Transverse colon (tissue), 4 donors: ENCODE measurements at regions not wholly inside any gene's neighbourhood (a gene's known extent, or its start where the extent isn't known, plus 50 kb on each side); places are given as distances from the start of the nearest gene placed in this dataset.

Experiments
- DNase-seq: peaks from one replicate; pipeline ENCODE4 v3.0.0-alpha.2; 2019
- H3K27ac ChIP-seq, 4 donors: fragments of 200-600 bp; sonication (generic); 2 replicates each; pipeline ENCODE4 v1.5.1; 2016 to 2018; ENCODE audit warnings: inconsistent platforms in 4 of 4
- H3K27me3 ChIP-seq: fragments of 200-600 bp; sonication (generic); 2 replicates; pipeline ENCODE4 v1.5.1; 2017; ENCODE audit warnings: inconsistent platforms
- H3K36me3 ChIP-seq, 4 donors: fragments of 200-600 bp; sonication (generic); 2 replicates each; pipeline ENCODE4 v1.5.1; 2017 to 2019; ENCODE audit warnings: inconsistent platforms in 4 of 4
- H3K4me1 ChIP-seq, 4 donors: fragments of 200-600 bp; sonication (generic); 2 replicates each; pipeline ENCODE4 v1.5.1; 2017 to 2020; ENCODE audit warnings: inconsistent platforms in 4 of 4
- H3K4me3 ChIP-seq, 4 donors: fragments of 200-600 bp; sonication (generic); 1 replicate in 1 of 4; 2 replicates in 3 of 4; pipeline versions ENCODE4 v1.5.1 to v1.6.1; 2017 to 2019; ENCODE audit warnings: inconsistent platforms in 4 of 4
- H3K9me3 ChIP-seq, 2 donors: fragments of 200-600 bp; sonication (generic); 2 replicates each; pipeline ENCODE4 v1.5.1; 2017 to 2019; ENCODE audit warnings: inconsistent platforms in 2 of 2
- EP300 ChIP-seq: sonication (generic); formaldehyde crosslinking; IDR thresholded peaks from one replicate; pipeline ENCODE4 v1.6.1; 2017; ENCODE audit warnings: antibody characterized with exemption, low read depth
- POLR2A ChIP-seq: fragments of 450-650 bp; IDR thresholded peaks from one replicate; pipeline ENCODE4 v1.6.1; 2016; ENCODE audit warnings: antibody characterized with exemption, mild to moderate bottlenecking, moderate library complexity
- POLR2AphosphoS5 ChIP-seq, 3 donors: sonication (generic); formaldehyde crosslinking; IDR thresholded peaks; one replicate each; pipeline ENCODE4 v1.6.1; 2016; ENCODE audit warnings: antibody characterized with exemption in 3 of 3
- WGBS, 2 donors: methylation state at CpG; one replicate each; pipeline ENCODE4 v1.1.5; 2018; ENCODE audit warnings: low coverage in 1 of 2; 5-methylcytosine and 5-hydroxymethylcytosine counted together
- in situ Hi-C, 4 donors: fragments of 200-750 bp; cut with MboI; loops; one replicate each; pipeline versions ENCODE4 v1.15.0 to v1.15.1; 2017; ENCODE audit warnings: low sequenced_read_pairs in 3 of 4, low pct_ligation_motif_present in 1 of 4, low pct_unique_long_range_greater_than_20kb in 1 of 4
- intact Hi-C: fragments of 100-400 bp; cut with DNase I; formaldehyde crosslinking; loops from one replicate; pipeline ENCODE4 v1.15.1; 2023; ENCODE audit warnings: low total_unique reads
- TF ChIP-seq, protein P1 (sequence below), 5 experiments: fragments of 200-600 bp in 3 of 5; fragments of 450-650 bp in 2 of 5; sonication (generic) in 3 of 5; IDR thresholded peaks; 1 replicate in 2 of 5; 2 replicates in 3 of 5; pipeline ENCODE4 v1.5.1; 2016 to 2017; ENCODE audit warnings: antibody characterized with exemption in 5 of 5, inconsistent platforms in 3 of 5, mild to moderate bottlenecking in 2 of 5, moderate library complexity in 1 of 5

GRCh38 chr14:98864211-98864610, 407.8 kb downstream of the BCL11B start:
- no peaks in the 10 kb centered on the region for H3K9me3 ChIP-seq
- TF ChIP-seq POLR2A (no peak), POLR2AphosphoS5 (IDR thresholded peaks at IDR 0.05) (no peak), EP300 (no peak)
- TF ChIP-seq, protein P1, sequence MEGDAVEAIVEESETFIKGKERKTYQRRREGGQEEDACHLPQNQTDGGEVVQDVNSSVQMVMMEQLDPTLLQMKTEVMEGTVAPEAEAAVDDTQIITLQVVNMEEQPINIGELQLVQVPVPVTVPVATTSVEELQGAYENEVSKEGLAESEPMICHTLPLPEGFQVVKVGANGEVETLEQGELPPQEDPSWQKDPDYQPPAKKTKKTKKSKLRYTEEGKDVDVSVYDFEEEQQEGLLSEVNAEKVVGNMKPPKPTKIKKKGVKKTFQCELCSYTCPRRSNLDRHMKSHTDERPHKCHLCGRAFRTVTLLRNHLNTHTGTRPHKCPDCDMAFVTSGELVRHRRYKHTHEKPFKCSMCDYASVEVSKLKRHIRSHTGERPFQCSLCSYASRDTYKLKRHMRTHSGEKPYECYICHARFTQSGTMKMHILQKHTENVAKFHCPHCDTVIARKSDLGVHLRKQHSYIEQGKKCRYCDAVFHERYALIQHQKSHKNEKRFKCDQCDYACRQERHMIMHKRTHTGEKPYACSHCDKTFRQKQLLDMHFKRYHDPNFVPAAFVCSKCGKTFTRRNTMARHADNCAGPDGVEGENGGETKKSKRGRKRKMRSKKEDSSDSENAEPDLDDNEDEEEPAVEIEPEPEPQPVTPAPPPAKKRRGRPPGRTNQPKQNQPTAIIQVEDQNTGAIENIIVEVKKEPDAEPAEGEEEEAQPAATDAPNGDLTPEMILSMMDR (IDR thresholded peaks at IDR 0.05): no peak
- 94% methylated on average over 2 of the region's 2 CpGs; no CpG with 5 or more reads in 1 of the 2 donors for WGBS, 2 donors
- H3K4me1 ChIP-seq: no peaks in the 10 kb centered on the region
- H3K27me3 ChIP-seq: peaks cover 7% of the 10 kb centered on the region
- H3K27ac ChIP-seq: no peak overlapping the region
- H3K4me3 ChIP-seq: no peak overlapping the region
- intact Hi-C loops: no loop called here
- DNase-seq: no peak
- in situ Hi-C loops: no loop called here
- H3K36me3 ChIP-seq: no peaks in the 10 kb centered on the region

DNA sequence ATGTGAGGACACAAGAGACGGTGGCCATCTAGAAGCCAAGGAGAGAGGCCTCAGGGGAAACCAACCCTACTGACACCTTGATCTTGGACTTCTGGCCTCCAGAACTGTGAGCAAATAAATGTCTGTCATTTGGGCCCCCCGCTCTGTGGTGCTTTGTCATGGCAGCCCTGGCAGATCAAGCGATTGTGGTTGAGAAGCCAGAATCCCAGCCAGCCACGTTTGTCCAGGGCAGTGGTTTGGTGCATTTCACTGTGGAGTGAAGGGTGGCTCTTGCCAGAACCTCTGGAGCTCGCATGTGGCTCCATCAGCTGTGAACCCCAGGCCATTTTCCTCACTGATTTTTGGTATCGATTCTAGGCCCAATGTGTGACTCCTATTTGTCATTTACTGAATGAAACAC, 404.9 kb downstream of the BCL11B start:
- Histone ChIP-seq H3K36me3 (no peaks in the 10 kb centered on the region), H3K4me1 (no peaks in the 10 kb centered on the region), H3K4me3 (no peak overlapping the region), H3K27me3 (no peaks in the 10 kb centered on the region), H3K27ac (no peak overlapping the region), H3K9me3 (no peaks in the 10 kb centered on the region)
- 80 to 87% methylated on average over 2 to 6 of the region's 6 CpGs for WGBS, 2 donors
- intact Hi-C loops: no loop called here
- in situ Hi-C loops: no loop called here
- TF ChIP-seq POLR2AphosphoS5 (IDR thresholded peaks at IDR 0.05): no peak
- TF ChIP-seq EP300: no peak
- TF ChIP-seq, protein P1 (IDR thresholded peaks at IDR 0.05): no peak
- no peak for TF ChIP-seq POLR2A
- no peak for DNase-seq

- TF ChIP-seq EP300 (no peak), POLR2A (no peak), POLR2AphosphoS5 (IDR thresholded peaks at IDR 0.05) (no peak)
- TF ChIP-seq, protein P1 (IDR thresholded peaks at IDR 0.05): no peak
- Histone ChIP-seq H3K4me1 (no peaks in the 10 kb centered on the region), H3K9me3 (no peaks in the 10 kb centered on the region), H3K4me3 (no peak overlapping the region), H3K27ac (no peak overlapping the region), H3K27me3 (no peaks in the 10 kb centered on the region), H3K36me3 (no peaks in the 10 kb centered on the region)
- DNase-seq: no peak
- in situ Hi-C loops: no loop called here
- 83 to 86% methylated on average over 1 to 9 of the region's 9 CpGs for WGBS, 2 donors
- intact Hi-C loops: no loop called here
These were observed 404.3 kb downstream of the BCL11B start for GRCh38 chr14:98867726-98868125.

GRCh38 chr14:98868866-98869265, 403.1 kb downstream of the BCL11B start:
- Histone ChIP-seq H3K9me3 (no peaks in the 10 kb centered on the region), H3K27me3 (no peaks in the 10 kb centered on the region), H3K27ac (no peak overlapping the region), H3K4me3 (no peak overlapping the region), H3K36me3 (no peaks in the 10 kb centered on the region), H3K4me1 (no peaks in the 10 kb centered on the region)
- no peak for DNase-seq
- in situ Hi-C loops: no loop called here
- intact Hi-C loops: no loop called here
- 81 to 93% methylated on average over 3 to 10 of the region's 10 CpGs for WGBS, 2 donors
- TF ChIP-seq POLR2A: no peak
- no peak for TF ChIP-seq POLR2AphosphoS5 (IDR thresholded peaks at IDR 0.05)
- TF ChIP-seq EP300: no peak
- TF ChIP-seq, protein P1 (IDR thresholded peaks at IDR 0.05): no peak
